Heart left ventricle (tissue), 16 donors: ENCODE measurements at regions not wholly inside any gene's neighbourhood (a gene's known extent, or its start where the extent isn't known, plus 50 kb on each side); places are given as distances from the start of the nearest gene placed in this dataset.

Source experiments
- ATAC-seq, 4 donors: fragments of 200-7000 bp; cut with Tn5 transposase; one replicate each; pipeline ENCODE4 v1.9.1; 2020 to 2022; ENCODE audit warnings: moderate library complexity in 4 of 4, mild to moderate bottlenecking in 3 of 4, moderate number of reproducible peaks in 1 of 4
- DNase-seq, 5 donors: peaks; one replicate each; pipeline ENCODE4 v3.0.0-alpha.2; 2020
- H3K27ac ChIP-seq, 12 donors: fragments of 200-600 bp; sonication (generic) in 4 of 12; one replicate each; pipeline versions ENCODE4 v1.5.0 to v1.8.0; 2016 to 2022; ENCODE audit warnings: mild to moderate bottlenecking in 2 of 12
- H3K27me3 ChIP-seq, 9 donors: fragments of 200-600 bp; sonication (generic) in 2 of 9; one replicate each; pipeline versions ENCODE4 v1.5.1 to v1.8.0; 2016 to 2022; ENCODE audit warnings: mild to moderate bottlenecking in 3 of 9
- H3K36me3 ChIP-seq, 9 donors: fragments of 200-600 bp; sonication (generic) in 2 of 9; one replicate each; pipeline versions ENCODE4 v1.5.0 to v1.8.0; 2018 to 2022; ENCODE audit warnings: mild to moderate bottlenecking in 2 of 9
- H3K4me1 ChIP-seq, 12 donors: fragments of 200-600 bp; sonication (generic) in 4 of 12; one replicate each; pipeline versions ENCODE4 v1.5.0 to v1.8.0; 2016 to 2022; ENCODE audit warnings: mild to moderate bottlenecking in 3 of 12
- H3K4me3 ChIP-seq, 12 donors: fragments of 200-600 bp; sonication (generic) in 4 of 12; one replicate each; pipeline versions ENCODE4 v1.5.0 to v1.8.0; 2017 to 2022; ENCODE audit warnings: mild to moderate bottlenecking in 9 of 12, moderate library complexity in 4 of 12
- H3K9me3 ChIP-seq, 12 donors: fragments of 200-600 bp; sonication (generic) in 4 of 12; one replicate each; pipeline versions ENCODE4 v1.5.0 to v1.8.0; 2016 to 2022; ENCODE audit warnings: mild to moderate bottlenecking in 1 of 12
- POLR2A ChIP-seq, 2 donors: fragments of 450-650 bp; IDR thresholded peaks; one replicate each; pipeline ENCODE4 v1.6.1; 2017; ENCODE audit warnings: antibody characterized with exemption in 2 of 2, mild to moderate bottlenecking in 2 of 2, moderate library complexity in 2 of 2
- WGBS, 4 donors: extraction: QIAGEN DNeasy Blood & Tissue Kit in 2 of 4; methylation state at CpG; one replicate each; pipeline versions ENCODE4 v1.1.5 to v1.1.7; 2013 to 2018; 5-methylcytosine and 5-hydroxymethylcytosine counted together
- intact Hi-C, 10 donors: fragments of 100-400 bp; cut with DNase I; formaldehyde crosslinking; loops; one replicate each; pipeline versions ENCODE4 v1.11.1 to v1.14.2; 2022
- TF ChIP-seq, protein P1 (sequence below), 12 donors: fragments of 200-600 bp; sonication (generic) in 4 of 12; IDR thresholded peaks; one replicate each; pipeline versions ENCODE4 v1.5.0 to v1.8.0; 2018 to 2022; ENCODE audit warnings: antibody characterized with exemption in 12 of 12, mild to moderate bottlenecking in 5 of 12
- donor health status: ischemic (EF 13 %, LVEDD 7.1; RV severe dilation, severe dysfunction).
- donor health status: healthy with polysubstance abuse.
- donor health status: DM: no; HTN: yes; CAD: no.
- donor health status: DM: no; HTN: no; CAD: no.
- donor health status: ischemic (EF 25% LVEDD 6.9; RV normal size, moderate dysfunction).
- donor health status: ischemic (EF 25% LVEDD 5.7; RV mildly dilated, moderate dysfunction).
- donor health status: healthy.
- donor health status: DM: yes; HTN: yes; CAD: no.
- donor health status: ischemic (EF 35%, LVEDD 5.7; RV mildly dilated, moderate dysfunction).
- donor health status: nonischemic (EF 11% LVEDD 7.7; RV severe dilation, severe dysfunction).
- donor health status: DM: yes; HTN: yes; CAD: no.
- donor health status: PGD.
- donor health status: ischemic (EF 29% LVEDD 5.4; RV normal size, mild dysfunction).
- donor health status: nonischemic (EF 23%, LVEDD 6.1; RV moderate dilation, normal function).

DNA sequence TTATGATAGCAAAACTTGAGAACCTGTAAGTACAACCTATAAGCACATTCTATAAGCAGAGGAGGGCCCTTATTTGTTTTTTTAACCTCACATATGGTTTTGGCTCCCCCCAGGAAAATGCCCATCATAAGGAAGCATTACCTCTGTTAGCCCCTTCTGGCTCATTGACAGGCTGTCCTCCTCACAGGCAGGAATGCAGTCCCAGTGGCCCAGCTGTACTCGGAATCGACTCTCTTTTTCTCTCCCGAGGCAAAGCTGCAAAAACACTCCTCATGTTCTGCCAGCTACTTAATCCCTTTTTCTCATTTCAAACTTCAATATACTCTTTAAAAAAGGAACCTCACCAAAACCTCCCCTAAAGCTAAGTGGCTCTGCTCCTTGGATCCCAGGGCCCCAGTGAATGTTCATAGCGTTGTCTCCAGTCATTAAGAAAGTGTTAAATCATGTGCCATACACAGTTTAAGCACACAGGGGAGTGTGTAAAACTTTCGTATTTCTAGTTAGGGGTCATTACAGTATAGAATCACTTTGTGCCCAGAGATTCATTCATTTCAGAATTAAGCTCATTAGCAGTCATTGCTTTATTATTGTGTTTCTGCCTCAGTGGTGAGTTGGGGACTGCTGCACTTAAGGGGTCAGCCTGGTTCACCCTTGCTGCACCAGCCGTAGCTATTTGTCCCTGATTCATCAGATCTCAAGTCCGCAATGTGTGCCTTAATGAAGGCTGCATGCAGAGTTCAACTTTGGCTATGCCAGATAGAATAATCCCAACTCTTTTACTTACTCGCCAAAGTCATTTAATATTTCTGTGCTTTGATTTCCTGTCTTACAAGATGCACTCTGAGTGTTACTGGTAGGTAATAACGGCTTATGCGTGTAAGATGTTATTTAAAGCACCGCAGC, 57.6 kb downstream of the JRKL start:
- Histone ChIP-seq H3K4me3 (no peak overlapping the region), H3K27me3 (peaks cover 0 to 3% (median 0%) of the 10 kb centered on the region in 9 donors), H3K9me3 (no peaks in the 10 kb centered on the region), H3K27ac (no peak overlapping the region), H3K36me3 (no peaks in the 10 kb centered on the region), H3K4me1 (peaks cover 0 to 15% (median 0%) of the 10 kb centered on the region in 12 donors)
- TF ChIP-seq, protein P1, sequence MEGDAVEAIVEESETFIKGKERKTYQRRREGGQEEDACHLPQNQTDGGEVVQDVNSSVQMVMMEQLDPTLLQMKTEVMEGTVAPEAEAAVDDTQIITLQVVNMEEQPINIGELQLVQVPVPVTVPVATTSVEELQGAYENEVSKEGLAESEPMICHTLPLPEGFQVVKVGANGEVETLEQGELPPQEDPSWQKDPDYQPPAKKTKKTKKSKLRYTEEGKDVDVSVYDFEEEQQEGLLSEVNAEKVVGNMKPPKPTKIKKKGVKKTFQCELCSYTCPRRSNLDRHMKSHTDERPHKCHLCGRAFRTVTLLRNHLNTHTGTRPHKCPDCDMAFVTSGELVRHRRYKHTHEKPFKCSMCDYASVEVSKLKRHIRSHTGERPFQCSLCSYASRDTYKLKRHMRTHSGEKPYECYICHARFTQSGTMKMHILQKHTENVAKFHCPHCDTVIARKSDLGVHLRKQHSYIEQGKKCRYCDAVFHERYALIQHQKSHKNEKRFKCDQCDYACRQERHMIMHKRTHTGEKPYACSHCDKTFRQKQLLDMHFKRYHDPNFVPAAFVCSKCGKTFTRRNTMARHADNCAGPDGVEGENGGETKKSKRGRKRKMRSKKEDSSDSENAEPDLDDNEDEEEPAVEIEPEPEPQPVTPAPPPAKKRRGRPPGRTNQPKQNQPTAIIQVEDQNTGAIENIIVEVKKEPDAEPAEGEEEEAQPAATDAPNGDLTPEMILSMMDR (IDR thresholded peaks at IDR 0.05): no peak
- no peak for TF ChIP-seq POLR2A (IDR thresholded peaks at IDR 0.05)
- ATAC-seq (no peak), DNase-seq (no peak)
- WGBS, 4 donors: 46 to 62% (median 54%) methylated on average over 11 of the region's 11 CpGs
- intact Hi-C loops: no loop called here

DNA sequence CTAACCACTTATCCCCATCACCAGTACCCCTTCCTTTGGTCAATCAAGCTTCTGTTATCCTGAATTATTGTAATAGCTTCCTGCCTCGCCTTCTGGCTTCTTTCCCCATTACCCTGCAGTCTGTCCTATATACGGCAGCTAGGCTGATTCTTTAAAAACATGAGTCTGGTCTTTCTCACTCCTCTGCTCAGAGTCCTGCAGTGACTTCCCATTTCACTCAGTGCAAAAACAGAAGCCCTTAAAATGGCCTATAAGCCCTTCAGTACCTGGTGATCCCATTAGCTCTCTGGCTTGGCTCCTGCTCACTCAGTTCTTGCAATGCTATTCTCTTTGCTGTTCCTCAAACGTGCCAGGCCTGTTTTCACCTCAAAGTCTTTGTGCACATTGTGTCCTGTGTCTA, 58.4 kb downstream of the JRKL start:
- no peak for DNase-seq
- no peak overlapping the region for H3K27ac ChIP-seq
- no peaks in the 10 kb centered on the region for H3K36me3 ChIP-seq
- peaks cover 0 to 15% (median 0%) of the 10 kb centered on the region in 12 donors for H3K4me1 ChIP-seq
- no peak overlapping the region for H3K4me3 ChIP-seq
- ATAC-seq: no peak
- intact Hi-C loops: no loop called here
- WGBS, 4 donors: 33 to 40% (median 37%) methylated on average over 3 of the region's 3 CpGs
- TF ChIP-seq POLR2A (IDR thresholded peaks at IDR 0.05): no peak
- TF ChIP-seq, protein P1 (IDR thresholded peaks at IDR 0.05): no peak
- H3K9me3 ChIP-seq: no peaks in the 10 kb centered on the region
- peaks cover 0 to 7% (median 0%) of the 10 kb centered on the region in 9 donors for H3K27me3 ChIP-seq

DNA sequence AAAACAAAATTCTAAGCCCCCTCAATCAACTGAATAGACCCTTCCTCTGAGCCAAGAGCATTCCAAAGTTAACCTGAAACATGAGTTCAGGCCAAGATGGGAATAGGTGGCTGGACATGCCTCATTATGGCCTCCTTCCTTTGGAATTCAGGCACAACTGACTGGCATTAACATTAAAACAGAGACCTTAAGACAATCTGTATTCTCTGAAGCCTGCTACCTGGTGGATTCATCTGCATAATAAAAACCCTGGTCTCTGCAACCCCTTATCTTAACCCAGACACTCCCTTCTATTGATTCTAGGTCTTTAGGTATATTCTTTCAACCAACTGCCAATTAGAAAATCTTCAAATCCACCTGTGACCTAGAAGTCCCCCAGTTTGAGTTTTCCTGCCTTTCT, 66.3 kb downstream of the JRKL start:
- ATAC-seq: no peak
- intact Hi-C loops: no loop called here
- no peaks in the 10 kb centered on the region for H3K4me1 ChIP-seq

DNA sequence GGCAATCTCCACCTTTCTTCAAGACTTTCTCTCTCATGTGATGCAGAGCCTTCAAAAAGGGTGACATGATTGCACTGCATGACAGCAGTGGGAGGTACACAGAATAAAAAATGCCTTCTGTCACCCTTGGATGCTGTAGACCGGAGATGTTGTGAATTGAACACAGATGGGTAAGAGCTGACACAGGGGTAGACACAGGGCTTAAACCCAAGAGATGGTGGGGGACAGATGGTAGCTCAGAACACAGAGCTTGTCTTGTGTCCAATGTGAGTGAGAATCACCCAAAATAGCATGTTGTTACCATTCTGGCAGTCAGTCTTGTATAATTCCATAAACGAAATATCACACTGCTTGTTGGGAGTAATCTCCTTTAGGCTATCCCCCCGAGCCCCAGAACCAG, 69.9 kb downstream of the JRKL start:
- Histone ChIP-seq H3K36me3 (no peaks in the 10 kb centered on the region), H3K4me1 (peaks cover 0 to 8% (median 2%) of the 10 kb centered on the region in 12 donors), H3K27ac (no peak overlapping the region), H3K4me3 (no peak overlapping the region), H3K27me3 (peaks cover 0 to 3% (median 0%) of the 10 kb centered on the region in 9 donors), H3K9me3 (no peaks in the 10 kb centered on the region)
- DNase-seq: no peak
- WGBS, 4 donors: 66 to 82% (median 75%) methylated on average over 3 of the region's 3 CpGs
- intact Hi-C loops: loop anchor here in 6 of 10 donors (5.0 to 10.0 kb wide), 4 partner anchors 335 to 685 kb away; no protein-coding TSS in a partner anchor
- ATAC-seq: no peak
- TF ChIP-seq, protein P1 (IDR thresholded peaks at IDR 0.05): no peak
- TF ChIP-seq POLR2A (IDR thresholded peaks at IDR 0.05): no peak

More for the DNA sequence above, 66.3 kb downstream of the JRKL start:
- Histone ChIP-seq H3K27me3 (peaks cover 0 to 5% (median 0%) of the 10 kb centered on the region in 9 donors), H3K36me3 (no peaks in the 10 kb centered on the region), H3K27ac (no peak overlapping the region), H3K4me3 (no peak overlapping the region), H3K9me3 (no peaks in the 10 kb centered on the region)
- DNase-seq: no peak
- TF ChIP-seq, protein P1 (IDR thresholded peaks at IDR 0.05): no peak
- TF ChIP-seq POLR2A (IDR thresholded peaks at IDR 0.05): no peak
